ENCODE measurements at regions not wholly inside any gene's neighbourhood (a gene's known extent, or its start where the extent isn't known, plus 50 kb on each side); places are given as distances from the start of the nearest gene placed in this dataset.

- no peak for TF ChIP-seq CTCF (IDR thresholded peaks at IDR 0.05; ENCODE audit: insufficient read depth, low read length)
- TF ChIP-seq GABPA (IDR thresholded peaks at IDR 0.05; ENCODE audit: low read depth): no peak
Measured at GRCh38 chr5:24353016-24353415, 291.8 kb downstream of the CDH10 start.

Measured in HL-60 (cell line).